HG02943 (cell line): ENCODE measurements at regions not wholly inside any gene's neighbourhood (a gene's known extent, or its start where the extent isn't known, plus 50 kb on each side); places are given as distances from the start of the nearest gene placed in this dataset.

ENCODE experiments used
- ATAC-seq: cut with Tn5 transposase; IDR thresholded peaks from one replicate; pipeline ENCODE4 v1.9.1; 2021; ENCODE audit warnings: mild to moderate bottlenecking, low read depth, moderate library complexity; ENCODE audit not compliant: unreplicated experiment

DNA sequence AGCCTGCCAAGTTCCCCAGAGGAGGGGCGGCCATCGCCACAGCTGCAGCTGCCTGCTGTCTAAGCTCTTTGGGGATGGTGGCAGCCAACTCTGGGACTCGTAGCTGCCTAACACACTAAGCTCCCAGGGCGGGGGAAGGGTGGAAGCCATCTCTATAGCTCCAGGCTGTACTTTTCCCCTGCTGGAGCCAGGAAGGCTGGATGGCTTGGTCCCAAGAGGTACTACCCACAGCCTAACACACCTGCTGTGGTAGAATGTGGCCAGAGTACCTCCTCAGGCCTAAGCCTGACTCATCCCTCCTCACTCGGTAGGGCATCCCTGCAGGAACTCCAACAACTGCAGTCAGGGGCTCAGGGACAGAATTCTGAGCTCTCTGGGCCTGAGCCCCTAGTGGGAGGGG is 151.7 kb upstream of the TAC1 start:
- ATAC-seq, result no peak

DNA sequence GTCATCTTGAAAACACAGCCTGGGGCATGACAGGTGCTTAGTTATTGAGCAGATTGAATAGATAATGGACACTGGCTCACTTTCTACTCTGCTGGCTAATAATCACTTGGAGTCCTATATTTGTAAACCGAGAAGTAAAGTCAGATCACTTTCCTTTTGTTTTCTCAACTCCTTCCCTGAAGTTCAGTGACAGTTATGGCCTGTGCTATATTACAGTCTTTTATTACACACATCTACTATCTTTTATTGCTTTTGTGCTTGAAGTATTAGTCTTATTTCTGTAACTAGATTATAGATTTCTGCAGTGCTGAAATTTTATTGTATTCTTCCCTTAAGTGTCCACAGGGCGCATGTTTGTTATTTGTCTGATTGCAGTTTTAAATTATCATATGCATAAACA is 136.4 kb upstream of the TAC1 start:
- no peak for ATAC-seq

DNA sequence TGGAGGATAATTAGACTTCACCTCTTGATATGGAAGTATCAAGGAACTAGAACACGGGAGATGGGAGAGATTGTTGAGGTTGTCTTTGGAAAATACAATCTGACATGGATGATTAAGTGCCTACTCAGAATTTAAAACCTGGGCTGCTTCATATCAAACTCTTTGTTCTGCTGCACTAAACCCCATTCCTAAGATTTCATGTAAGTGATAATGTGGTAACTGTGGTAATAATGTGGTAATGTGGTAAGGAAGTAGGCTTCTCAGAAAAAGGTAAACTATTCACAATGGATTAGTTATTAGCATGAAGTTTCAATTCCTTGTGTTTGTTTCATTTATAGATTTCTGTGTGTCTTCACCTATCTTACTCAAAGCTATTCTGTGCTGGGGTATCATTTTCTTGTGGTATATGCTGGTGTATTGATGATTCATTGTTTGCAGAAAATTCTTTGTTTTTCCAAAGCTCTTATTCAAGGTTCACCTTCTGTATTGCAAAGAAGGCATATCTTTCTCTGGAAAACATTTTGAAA is 129.9 kb upstream of the TAC1 start:
- no peak for ATAC-seq

DNA sequence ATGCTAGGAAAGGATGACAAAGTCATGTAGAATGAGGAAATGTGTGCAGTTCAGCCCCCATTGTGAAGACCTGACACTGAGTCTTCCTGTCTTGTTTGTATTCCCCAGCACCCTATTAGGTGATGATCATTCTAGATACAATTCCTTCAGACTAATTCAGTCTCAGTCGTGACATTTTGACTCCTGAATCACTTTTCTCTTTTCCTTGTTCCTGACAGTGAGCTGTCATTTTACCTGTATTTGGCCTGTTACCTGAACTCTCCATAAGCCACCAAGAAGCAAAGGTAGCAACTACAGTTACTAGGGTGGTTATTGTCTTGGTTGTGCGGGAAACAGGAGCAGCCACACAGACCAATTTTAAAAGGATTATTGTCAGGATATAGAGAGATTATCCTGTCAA is 111.4 kb upstream of the TAC1 start:
- no peak for ATAC-seq

DNA sequence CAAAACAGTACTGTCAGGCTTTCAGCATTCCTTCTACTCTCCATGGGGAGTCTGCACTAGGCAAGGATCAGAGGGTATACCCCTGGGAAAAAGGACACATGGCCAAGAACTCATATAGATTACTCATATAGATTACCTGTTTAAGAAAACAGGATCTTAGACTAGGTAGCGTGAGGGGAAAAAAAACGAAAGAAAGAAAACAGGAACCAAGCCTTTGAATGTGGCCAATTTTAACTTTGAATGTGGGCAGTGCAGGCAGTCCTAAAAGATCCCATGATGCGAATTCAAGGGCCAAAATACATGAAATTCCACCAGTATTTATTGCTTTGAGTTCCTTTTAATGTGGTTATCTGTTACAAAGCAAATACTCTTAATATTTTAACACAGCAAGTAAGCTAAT is 108.6 kb upstream of the TAC1 start:
- no peak for ATAC-seq

DNA sequence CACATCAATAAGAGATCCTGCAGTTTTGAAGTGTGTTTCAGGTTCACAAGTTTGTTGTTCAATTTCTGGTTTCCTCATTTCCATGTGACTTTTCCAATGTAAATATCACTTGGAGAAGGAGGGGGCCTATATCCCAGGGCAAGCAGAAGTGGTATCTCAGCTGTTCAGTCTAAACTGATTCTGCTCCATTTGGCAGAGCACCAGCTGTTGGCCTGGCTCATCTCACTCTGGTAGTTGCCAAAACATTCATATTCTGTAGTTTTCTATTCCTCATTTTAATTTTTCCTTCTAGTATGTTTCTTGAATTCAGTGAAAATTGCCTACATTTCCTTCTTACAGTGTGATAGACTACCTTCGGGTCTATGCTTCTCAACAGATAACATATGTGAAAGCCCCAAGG is 101.8 kb upstream of the TAC1 start:
- no peak for ATAC-seq

DNA sequence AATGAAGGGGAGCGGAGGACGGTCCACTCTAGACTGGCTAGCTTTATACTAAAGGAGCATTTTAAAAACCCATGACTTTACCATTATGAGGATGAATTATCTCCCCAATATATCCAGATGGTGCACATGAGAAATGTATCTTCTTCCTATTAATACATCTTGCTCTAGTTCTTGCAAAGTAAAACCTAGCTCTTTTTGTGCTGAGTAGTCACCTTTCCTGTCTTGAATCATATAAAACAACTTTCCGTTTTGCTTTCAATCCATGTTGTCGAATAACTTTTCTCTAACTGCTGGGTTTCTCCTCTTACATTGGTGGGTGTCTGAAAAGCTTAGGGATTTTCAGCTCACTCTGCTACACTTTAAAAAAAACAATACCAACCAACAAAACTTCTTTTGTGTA is 96.3 kb upstream of the TAC1 start:
- ATAC-seq, result no peak

DNA sequence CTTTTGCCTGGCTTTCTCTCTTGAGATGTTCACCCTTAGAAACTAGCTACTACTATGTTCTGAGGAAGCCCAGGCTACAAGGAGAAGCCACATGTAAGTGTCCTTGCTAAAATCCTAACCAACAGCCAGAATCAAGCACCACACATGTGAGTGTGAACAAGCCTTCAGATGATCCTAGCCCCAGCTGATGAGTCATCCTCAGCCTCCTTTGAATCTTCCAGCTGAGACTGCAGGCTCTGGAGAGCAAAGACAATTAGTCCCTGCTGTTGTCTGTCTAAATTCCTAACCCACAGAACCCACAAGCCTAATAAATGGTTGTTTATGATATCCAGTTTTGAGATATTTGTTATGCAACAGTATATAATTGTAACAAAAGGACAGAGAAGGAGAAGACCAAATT is 92.8 kb upstream of the TAC1 start:
- no peak for ATAC-seq

DNA sequence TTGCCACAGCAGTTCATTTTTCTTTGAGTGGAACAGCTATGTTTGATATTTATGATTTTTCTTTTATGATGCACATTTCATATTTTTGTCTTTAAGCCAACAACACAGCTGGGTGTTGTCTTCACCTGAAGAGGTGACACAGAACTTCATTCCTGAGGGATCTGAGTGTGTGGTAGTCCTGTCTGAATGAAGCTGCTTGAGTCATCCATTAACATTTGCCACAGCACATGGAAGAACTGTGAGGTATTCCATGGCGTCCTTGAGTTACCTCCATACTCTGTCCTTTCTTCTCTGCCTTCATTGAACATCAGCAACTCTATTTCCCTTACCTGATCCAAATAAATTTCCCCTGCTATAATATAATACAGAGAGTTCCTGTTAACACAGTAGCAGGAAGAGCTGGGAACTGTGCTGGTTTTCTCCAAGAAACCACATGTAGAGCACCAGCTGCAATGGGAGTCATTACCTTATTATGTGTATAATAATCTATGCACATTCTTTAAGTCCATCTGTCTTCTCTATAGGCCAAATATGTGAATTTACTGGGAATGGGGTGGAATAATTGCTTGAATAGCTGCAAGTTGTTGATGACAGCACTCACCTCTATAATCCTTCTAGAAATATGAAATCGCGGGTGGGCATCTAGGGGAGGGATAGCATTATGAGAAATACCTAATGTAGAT is 72.4 kb upstream of the TAC1 start:
- no peak for ATAC-seq

DNA sequence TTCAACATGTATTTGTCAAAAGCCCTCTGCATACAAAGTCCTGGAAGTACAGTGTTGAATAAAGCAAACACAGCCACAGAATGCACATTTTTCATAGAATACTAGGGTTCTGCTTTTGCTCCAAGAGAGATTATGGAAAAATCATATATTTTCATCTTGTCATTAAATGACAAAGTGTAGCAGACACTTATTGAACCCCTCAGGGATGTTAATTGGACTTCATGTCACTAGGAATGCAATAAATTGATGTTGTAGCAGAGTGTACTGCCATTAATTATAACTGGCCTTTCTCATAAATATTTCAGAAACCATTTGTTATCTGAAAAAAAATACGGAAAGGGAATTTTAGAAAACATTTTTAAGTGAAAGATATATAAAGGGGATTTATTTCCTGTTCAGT is 64.5 kb upstream of the TAC1 start:
- no peak for ATAC-seq

DNA sequence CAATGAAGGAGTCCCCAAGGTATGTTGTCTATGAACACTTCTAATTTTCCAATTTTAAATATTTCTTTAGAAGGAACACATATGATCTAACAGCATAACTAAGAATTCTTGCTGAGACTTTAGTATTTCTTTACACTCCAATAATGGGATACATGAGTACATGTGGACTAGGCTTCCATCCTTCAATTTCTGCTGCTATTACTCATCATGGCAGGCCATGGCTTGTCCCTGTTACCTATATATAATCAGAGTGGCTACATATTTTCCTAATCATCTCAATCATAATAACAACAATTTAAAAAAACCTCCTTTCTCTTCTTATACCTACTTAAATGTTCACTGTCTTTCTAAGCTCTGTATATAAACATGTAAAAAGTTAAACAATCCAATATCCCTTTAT is 60.3 kb upstream of the TAC1 start:
- ATAC-seq, result no peak

DNA sequence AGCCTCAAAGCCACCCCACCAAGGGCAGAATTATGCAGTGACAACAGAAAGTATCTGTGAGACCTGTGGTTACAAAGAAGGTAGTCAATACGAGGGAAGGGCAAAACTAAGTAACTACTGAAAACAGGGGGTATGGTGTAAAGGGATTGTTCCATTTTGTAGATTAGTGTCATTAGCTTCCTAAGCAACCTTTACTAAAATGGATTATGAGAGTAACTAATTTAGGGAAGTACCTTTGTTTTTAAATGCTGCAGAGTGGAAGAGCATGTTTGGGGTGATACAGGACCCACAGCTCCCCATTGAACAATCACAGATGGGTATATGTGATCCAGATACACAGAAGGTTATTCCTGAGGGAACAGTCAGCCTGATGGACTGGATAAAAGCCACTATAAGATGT is 51.3 kb upstream of the TAC1 start:
- no peak for ATAC-seq
